Liver (tissue), 8 donors: ENCODE measurements at regions not wholly inside any gene's neighbourhood (a gene's known extent, or its start where the extent isn't known, plus 50 kb on each side); places are given as distances from the start of the nearest gene placed in this dataset.

ENCODE experiments used
- DNase-seq: peaks from one replicate; pipeline ENCODE4 v3.0.0-alpha.2; 2017; ENCODE audit warnings: low spot score
- H3K27ac ChIP-seq, 2 donors: one replicate each; pipeline ENCODE4 v1.7.0; 2013; ENCODE audit warnings: inconsistent platforms in 2 of 2, low read length in 2 of 2, control low read depth in 1 of 2, low read depth in 1 of 2, mild to moderate bottlenecking in 1 of 2
- H3K27me3 ChIP-seq, 4 donors: one replicate each; pipeline versions ENCODE4 v1.6.1 to v1.7.0; 2013; ENCODE audit warnings: low read length in 3 of 4, inconsistent platforms in 1 of 4, mild to moderate bottlenecking in 1 of 4, moderate library complexity in 1 of 4; ENCODE audit not compliant: control insufficient read depth in 4 of 4, insufficient read depth in 4 of 4
- H3K36me3 ChIP-seq, 4 donors: one replicate each; pipeline versions ENCODE4 v1.6.1 to v1.7.0; 2013; ENCODE audit warnings: low read length in 3 of 4, mild to moderate bottlenecking in 3 of 4, low read depth in 1 of 4, moderate library complexity in 1 of 4; ENCODE audit not compliant: control insufficient read depth in 4 of 4, insufficient read depth in 3 of 4
- H3K4me1 ChIP-seq, 4 donors: one replicate each; pipeline versions ENCODE4 v1.6.1 to v1.7.0; 2013; ENCODE audit warnings: low read length in 3 of 4, mild to moderate bottlenecking in 3 of 4, moderate library complexity in 1 of 4; ENCODE audit not compliant: control insufficient read depth in 4 of 4, insufficient read depth in 4 of 4
- H3K4me3 ChIP-seq, 3 donors: one replicate each; pipeline versions ENCODE4 v1.6.1 to v1.7.0; 2013; ENCODE audit warnings: low read length in 3 of 3, control low read depth in 1 of 3, low read depth in 1 of 3, mild to moderate bottlenecking in 1 of 3
- H3K9ac ChIP-seq, 2 donors: one replicate each; pipeline ENCODE4 v1.7.0; 2013; ENCODE audit warnings: low read length in 2 of 2, mild to moderate bottlenecking in 2 of 2, moderate library complexity in 2 of 2, control low read depth in 1 of 2, low read depth in 1 of 2
- H3K9me3 ChIP-seq, 4 donors: one replicate each; pipeline versions ENCODE4 v1.6.1 to v1.7.0; 2013; ENCODE audit warnings: low read length in 3 of 4; ENCODE audit not compliant: control insufficient read depth in 4 of 4
- CTCF ChIP-seq: fragments of 150-350 bp; IDR thresholded peaks from 2 replicates; pipeline ENCODE4 v1.5.1; 2017; ENCODE audit warnings: improper control_type of control experiment, low read depth, low read length; ENCODE audit not compliant: missing input control
- EGR1 ChIP-seq, 2 donors: IDR thresholded peaks; 2 replicates each; pipeline ENCODE4 v1.6.1; 2016 to 2018; ENCODE audit warnings: antibody characterized with exemption in 2 of 2, low read depth in 2 of 2
- FOXA1 ChIP-seq: IDR thresholded peaks from 2 replicates; pipeline ENCODE4 v1.6.1; 2016; ENCODE audit warnings: antibody characterized with exemption
- FOXA2 ChIP-seq: IDR thresholded peaks from 2 replicates; pipeline ENCODE4 v1.6.1; 2016; ENCODE audit warnings: antibody characterized with exemption
- HNF4A ChIP-seq, 2 donors: conservative IDR thresholded peaks; 2 replicates each; pipeline ENCODE4 v1.6.1; 2016; ENCODE audit warnings: antibody characterized with exemption in 2 of 2, mild to moderate bottlenecking in 2 of 2
- HNF4G ChIP-seq: IDR thresholded peaks from 2 replicates; pipeline ENCODE4 v1.6.1; 2016; ENCODE audit warnings: antibody characterized with exemption
- JUND ChIP-seq, 2 donors: IDR thresholded peaks; 2 replicates each; pipeline ENCODE4 v1.6.1; 2016; ENCODE audit warnings: antibody characterized with exemption in 2 of 2
- MAX ChIP-seq: IDR thresholded peaks from 2 replicates; pipeline ENCODE4 v1.6.1; 2016; ENCODE audit warnings: antibody characterized with exemption
- NR2F2 ChIP-seq: IDR thresholded peaks from 2 replicates; pipeline ENCODE4 v1.6.1; 2016; ENCODE audit warnings: antibody characterized with exemption
- RAD21 ChIP-seq, 2 donors: IDR thresholded peaks; 2 replicates each; pipeline ENCODE4 v1.6.1; 2016; ENCODE audit warnings: antibody characterized with exemption in 2 of 2, mild to moderate bottlenecking in 2 of 2
- RXRA ChIP-seq, 2 donors: IDR thresholded peaks; 2 replicates each; pipeline ENCODE4 v1.6.1; 2017 to 2018; ENCODE audit warnings: antibody characterized with exemption in 2 of 2, mild to moderate bottlenecking in 1 of 2
- SP1 ChIP-seq: IDR thresholded peaks from 2 replicates; pipeline ENCODE4 v1.6.1; 2018; ENCODE audit warnings: antibody characterized with exemption, mild to moderate bottlenecking
- TAF1 ChIP-seq: conservative IDR thresholded peaks from 2 replicates; pipeline ENCODE4 v1.6.1; 2016; ENCODE audit warnings: antibody characterized with exemption, mild to moderate bottlenecking
- YY1 ChIP-seq: IDR thresholded peaks from 2 replicates; pipeline ENCODE4 v1.6.1; 2016; ENCODE audit warnings: antibody characterized with exemption, mild to moderate bottlenecking
- WGBS: extraction: QIAGEN DNeasy Blood & Tissue Kit; methylation state at CpG from one replicate; pipeline ENCODE4 v1.1.7; 2013; 5-methylcytosine and 5-hydroxymethylcytosine counted together
- TF ChIP-seq, protein P1 (sequence below): IDR thresholded peaks from 2 replicates; pipeline ENCODE4 v1.6.1; 2016; ENCODE audit warnings: antibody characterized with exemption, mild to moderate bottlenecking
- TF ChIP-seq, protein P2 (sequence below): IDR thresholded peaks from 2 replicates; pipeline ENCODE4 v1.6.1; 2016; ENCODE audit warnings: antibody characterized with exemption
- TF ChIP-seq, protein P3 (sequence below): IDR thresholded peaks from 2 replicates; pipeline ENCODE4 v1.6.1; 2016; ENCODE audit warnings: antibody characterized with exemption
- donor health status: healthy.
- donor health status: healthy.
- donor health status: healthy.
- donor health status: healthy.
- donor health status: healthy.

GRCh38 chr2:144780983-144781382 lies 261.1 kb upstream of the ZEB2 start:
- Histone ChIP-seq H3K9ac (no peak overlapping the region), H3K27me3 (no peaks in the 10 kb centered on the region), H3K36me3 (no peaks in the 10 kb centered on the region), H3K4me3 (no peak overlapping the region), H3K27ac (no peak overlapping the region), H3K9me3 (no peaks in the 10 kb centered on the region), H3K4me1 (no peaks in the 10 kb centered on the region)
- 87% methylated on average over 3 of the region's 3 CpGs for WGBS
- TF ChIP-seq HNF4A (conservative IDR thresholded peaks at IDR 0.05) (no peak), EGR1 (IDR thresholded peaks at IDR 0.05; ENCODE audit: low read depth in 2 of 2) (no peak)
- DNase-seq, result no peak

DNA sequence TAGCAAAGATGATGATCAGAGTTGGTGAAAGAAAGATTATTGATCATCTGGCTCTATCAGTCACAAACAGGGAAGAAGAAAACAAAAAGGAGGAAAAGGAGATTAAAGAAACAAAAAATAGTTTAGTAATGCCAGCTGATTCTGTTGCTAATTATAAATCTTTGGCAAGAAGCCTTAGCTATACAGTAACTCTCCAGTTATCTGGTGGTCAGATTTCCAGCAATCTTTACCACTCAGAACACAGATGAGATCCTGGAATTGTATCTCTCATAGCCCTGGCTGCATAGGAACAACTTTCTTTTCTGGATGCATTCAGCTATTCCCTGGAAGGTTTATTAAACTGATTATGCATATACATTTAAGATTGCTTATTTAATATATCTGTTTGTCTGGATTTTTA lies 256.8 kb upstream of the ZEB2 start:
- H3K27me3 ChIP-seq, result no peaks in the 10 kb centered on the region
- no peak overlapping the region for H3K9ac ChIP-seq
- no peak overlapping the region for H3K27ac ChIP-seq
- H3K36me3 ChIP-seq, result no peaks in the 10 kb centered on the region
- no peak for TF ChIP-seq HNF4G
- TF ChIP-seq, protein P1, sequence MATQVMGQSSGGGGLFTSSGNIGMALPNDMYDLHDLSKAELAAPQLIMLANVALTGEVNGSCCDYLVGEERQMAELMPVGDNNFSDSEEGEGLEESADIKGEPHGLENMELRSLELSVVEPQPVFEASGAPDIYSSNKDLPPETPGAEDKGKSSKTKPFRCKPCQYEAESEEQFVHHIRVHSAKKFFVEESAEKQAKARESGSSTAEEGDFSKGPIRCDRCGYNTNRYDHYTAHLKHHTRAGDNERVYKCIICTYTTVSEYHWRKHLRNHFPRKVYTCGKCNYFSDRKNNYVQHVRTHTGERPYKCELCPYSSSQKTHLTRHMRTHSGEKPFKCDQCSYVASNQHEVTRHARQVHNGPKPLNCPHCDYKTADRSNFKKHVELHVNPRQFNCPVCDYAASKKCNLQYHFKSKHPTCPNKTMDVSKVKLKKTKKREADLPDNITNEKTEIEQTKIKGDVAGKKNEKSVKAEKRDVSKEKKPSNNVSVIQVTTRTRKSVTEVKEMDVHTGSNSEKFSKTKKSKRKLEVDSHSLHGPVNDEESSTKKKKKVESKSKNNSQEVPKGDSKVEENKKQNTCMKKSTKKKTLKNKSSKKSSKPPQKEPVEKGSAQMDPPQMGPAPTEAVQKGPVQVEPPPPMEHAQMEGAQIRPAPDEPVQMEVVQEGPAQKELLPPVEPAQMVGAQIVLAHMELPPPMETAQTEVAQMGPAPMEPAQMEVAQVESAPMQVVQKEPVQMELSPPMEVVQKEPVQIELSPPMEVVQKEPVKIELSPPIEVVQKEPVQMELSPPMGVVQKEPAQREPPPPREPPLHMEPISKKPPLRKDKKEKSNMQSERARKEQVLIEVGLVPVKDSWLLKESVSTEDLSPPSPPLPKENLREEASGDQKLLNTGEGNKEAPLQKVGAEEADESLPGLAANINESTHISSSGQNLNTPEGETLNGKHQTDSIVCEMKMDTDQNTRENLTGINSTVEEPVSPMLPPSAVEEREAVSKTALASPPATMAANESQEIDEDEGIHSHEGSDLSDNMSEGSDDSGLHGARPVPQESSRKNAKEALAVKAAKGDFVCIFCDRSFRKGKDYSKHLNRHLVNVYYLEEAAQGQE, result no peak
- TF ChIP-seq CTCF, result no peak
- TF ChIP-seq RXRA (IDR thresholded peaks at IDR 0.05), result no peak
- no peak for TF ChIP-seq SP1
- no peak for TF ChIP-seq RAD21 (IDR thresholded peaks at IDR 0.05)
- TF ChIP-seq TAF1, result no peak
- TF ChIP-seq, protein P2, sequence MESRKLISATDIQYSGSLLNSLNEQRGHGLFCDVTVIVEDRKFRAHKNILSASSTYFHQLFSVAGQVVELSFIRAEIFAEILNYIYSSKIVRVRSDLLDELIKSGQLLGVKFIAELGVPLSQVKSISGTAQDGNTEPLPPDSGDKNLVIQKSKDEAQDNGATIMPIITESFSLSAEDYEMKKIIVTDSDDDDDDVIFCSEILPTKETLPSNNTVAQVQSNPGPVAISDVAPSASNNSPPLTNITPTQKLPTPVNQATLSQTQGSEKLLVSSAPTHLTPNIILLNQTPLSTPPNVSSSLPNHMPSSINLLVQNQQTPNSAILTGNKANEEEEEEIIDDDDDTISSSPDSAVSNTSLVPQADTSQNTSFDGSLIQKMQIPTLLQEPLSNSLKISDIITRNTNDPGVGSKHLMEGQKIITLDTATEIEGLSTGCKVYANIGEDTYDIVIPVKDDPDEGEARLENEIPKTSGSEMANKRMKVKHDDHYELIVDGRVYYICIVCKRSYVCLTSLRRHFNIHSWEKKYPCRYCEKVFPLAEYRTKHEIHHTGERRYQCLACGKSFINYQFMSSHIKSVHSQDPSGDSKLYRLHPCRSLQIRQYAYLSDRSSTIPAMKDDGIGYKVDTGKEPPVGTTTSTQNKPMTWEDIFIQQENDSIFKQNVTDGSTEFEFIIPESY, result no peak
- no peak for TF ChIP-seq MAX
- TF ChIP-seq FOXA1, result no peak
- no peak for TF ChIP-seq YY1
- no peak for TF ChIP-seq NR2F2
- TF ChIP-seq, protein P3, sequence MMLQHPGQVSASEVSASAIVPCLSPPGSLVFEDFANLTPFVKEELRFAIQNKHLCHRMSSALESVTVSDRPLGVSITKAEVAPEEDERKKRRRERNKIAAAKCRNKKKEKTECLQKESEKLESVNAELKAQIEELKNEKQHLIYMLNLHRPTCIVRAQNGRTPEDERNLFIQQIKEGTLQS, result no peak
- TF ChIP-seq FOXA2, result no peak
- TF ChIP-seq JUND (IDR thresholded peaks at IDR 0.05), result no peak
- no peak overlapping the region for H3K4me3 ChIP-seq
- no peak for DNase-seq
- H3K4me1 ChIP-seq, result no peaks in the 10 kb centered on the region
- H3K9me3 ChIP-seq, result no peaks in the 10 kb centered on the region
